GM06990 (cell line): ENCODE measurements at regions not wholly inside any gene's neighbourhood (a gene's known extent, or its start where the extent isn't known, plus 50 kb on each side); places are given as distances from the start of the nearest gene placed in this dataset.

Source experiments
- DNase-seq: peaks from one replicate; pipeline ENCODE4 v3.0.0-alpha.2; 2011; ENCODE audit not compliant: insufficient read length; ENCODE audit errors: extremely low read depth
- H3K27me3 ChIP-seq: replicated peaks from 2 replicates; pipeline ENCODE4 v1.6.0; 2011; ENCODE audit warnings: low read length; ENCODE audit not compliant: control insufficient read depth, insufficient read depth
- H3K36me3 ChIP-seq: 2 replicates; pipeline ENCODE4 v1.5.1; 2011; ENCODE audit warnings: low read length; ENCODE audit not compliant: control insufficient read depth, insufficient read depth
- H3K4me3 ChIP-seq: replicated peaks from 2 replicates; pipeline ENCODE4 v1.5.1; 2011; ENCODE audit warnings: low read depth, mild to moderate bottlenecking, control low read depth, low read length
- CTCF ChIP-seq: IDR thresholded peaks from 2 replicates; pipeline ENCODE4 v1.5.1; 2011; ENCODE audit warnings: low read length, control low read depth, mild to moderate bottlenecking, inconsistent platforms; ENCODE audit not compliant: insufficient read depth, poor library complexity, severe bottlenecking

- H3K27me3 ChIP-seq, result no peaks in the 10 kb centered on the region; the same call in 1 of the 2 replicates
- H3K36me3 ChIP-seq, result no peaks in the 10 kb centered on the region
- TF ChIP-seq CTCF, result peak; percentile 23
- no peak for DNase-seq
- H3K4me3 ChIP-seq, result no peak overlapping the region
Measured at GRCh38 chr14:88929656-88930436, 105.4 kb downstream of the TTC8 start.

GRCh38 chr14:88931321-88932110, 107.1 kb downstream of the TTC8 start:
- DNase-seq, result no peak
- no peaks in the 10 kb centered on the region for H3K36me3 ChIP-seq
- no peaks in the 10 kb centered on the region; the same call in 1 of the 2 replicates for H3K27me3 ChIP-seq
- no peak for TF ChIP-seq CTCF
- H3K4me3 ChIP-seq, result no peak overlapping the region

GRCh38 chr14:88933191-88933590, 108.7 kb downstream of the TTC8 start:
- H3K4me3 ChIP-seq, result no peak overlapping the region
- no peaks in the 10 kb centered on the region for H3K36me3 ChIP-seq
- TF ChIP-seq CTCF, result no peak
- H3K27me3 ChIP-seq, result no peaks in the 10 kb centered on the region; the same call in 1 of the 2 replicates
- no peak for DNase-seq

- TF ChIP-seq CTCF, result no peak
- no peaks in the 10 kb centered on the region; the same call in 1 of the 2 replicates for H3K27me3 ChIP-seq
- no peak overlapping the region for H3K4me3 ChIP-seq
- H3K36me3 ChIP-seq, result no peaks in the 10 kb centered on the region
- DNase-seq, result no peak
Measured at GRCh38 chr14:88934351-88934806, 109.9 kb downstream of the TTC8 start.

- no peak for DNase-seq
- no peak overlapping the region for H3K4me3 ChIP-seq
- no peaks in the 10 kb centered on the region for H3K36me3 ChIP-seq
- no peaks in the 10 kb centered on the region; the same call in 1 of the 2 replicates for H3K27me3 ChIP-seq
- TF ChIP-seq CTCF, result no peak
Measured at GRCh38 chr14:88935083-88935482, 110.6 kb downstream of the TTC8 start.
